GM12891 (cell line): ENCODE measurements at regions not wholly inside any gene's neighbourhood (a gene's known extent, or its start where the extent isn't known, plus 50 kb on each side); places are given as distances from the start of the nearest gene placed in this dataset.

ENCODE experiments used
- PAX5 ChIP-seq: IDR thresholded peaks from 2 replicates; pipeline ENCODE4 v1.6.1; 2011; ENCODE audit warnings: low read length, moderate library complexity, mild to moderate bottlenecking; ENCODE audit not compliant: insufficient read depth, severe bottlenecking
- POLR2A ChIP-seq: IDR thresholded peaks from 2 replicates; pipeline ENCODE4 v1.6.1; 2011; ENCODE audit warnings: low read depth, low read length, control low read depth
- POLR2AphosphoS5 ChIP-seq: IDR thresholded peaks from 2 replicates; pipeline ENCODE4 v1.6.1; 2011; ENCODE audit warnings: low read depth, low read length, control low read depth
- POU2F2 ChIP-seq: IDR thresholded peaks from 2 replicates; pipeline ENCODE4 v1.6.1; 2011; ENCODE audit warnings: low read depth, mild to moderate bottlenecking, control low read depth, low read length, moderate library complexity
- SPI1 ChIP-seq: IDR thresholded peaks from 2 replicates; pipeline ENCODE4 v1.6.1; 2011; ENCODE audit warnings: low read depth, low read length, control low read depth
- TAF1 ChIP-seq: IDR thresholded peaks from 2 replicates; pipeline ENCODE4 v1.6.1; 2011; ENCODE audit warnings: low read depth, low read length, control low read depth

DNA sequence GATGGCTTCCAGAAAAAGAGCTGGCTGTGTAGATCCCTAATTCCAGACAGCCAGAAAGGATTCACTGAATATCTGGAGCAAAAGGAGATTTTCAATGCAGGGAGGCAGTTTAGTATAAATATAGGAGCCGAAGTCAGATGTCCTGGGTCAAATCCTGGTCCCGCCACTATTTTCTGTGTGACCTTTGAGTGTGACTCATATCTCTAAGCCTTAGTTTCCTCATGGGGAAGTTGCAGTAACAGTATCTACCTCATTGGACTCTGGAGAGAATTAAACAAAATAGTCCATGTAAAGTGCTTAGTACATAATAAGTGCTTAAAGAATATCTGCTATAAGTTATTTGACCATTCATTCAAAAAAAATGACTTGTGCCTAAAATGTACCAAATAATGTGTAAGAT lies 52.1 kb upstream of the ITGA6 start:
- TF ChIP-seq POLR2A (no peak), POU2F2 (no peak), POLR2AphosphoS5 (no peak), TAF1 (no peak), SPI1 (no peak), PAX5 (no peak)
